Neuronal stem cell (in vitro differentiated cells): ENCODE measurements at regions not wholly inside any gene's neighbourhood (a gene's known extent, or its start where the extent isn't known, plus 50 kb on each side); places are given as distances from the start of the nearest gene placed in this dataset.

Experiments
- DNase-seq: peaks from one replicate; pipeline ENCODE4 v3.0.0-alpha.2; 2013; ENCODE audit warnings: low spot score
- H2AFZ ChIP-seq: one replicate; pipeline ENCODE4 v1.6.1; 2013; ENCODE audit warnings: mild to moderate bottlenecking, low read length, inconsistent platforms
- H2AK5ac ChIP-seq: 2 replicates; pipeline ENCODE4 v1.6.1; 2013; ENCODE audit warnings: low read depth, mild to moderate bottlenecking, inconsistent platforms, low read length, moderate library complexity, mixed read lengths
- H2BK120ac ChIP-seq: 2 replicates; pipeline ENCODE4 v1.6.1; 2013; ENCODE audit warnings: low read depth, mild to moderate bottlenecking, inconsistent platforms, low read length, moderate library complexity, mixed read lengths
- H2BK12ac ChIP-seq: one replicate; pipeline ENCODE4 v1.6.1; 2013; ENCODE audit warnings: low read length, inconsistent platforms
- H2BK15ac ChIP-seq: 2 replicates; pipeline ENCODE4 v1.6.1; 2013; ENCODE audit warnings: mild to moderate bottlenecking, low read length, inconsistent platforms, mixed read lengths
- H2BK5ac ChIP-seq: one replicate; pipeline ENCODE4 v1.6.1; 2013; ENCODE audit warnings: inconsistent platforms, mild to moderate bottlenecking, low read length, moderate library complexity
- H3K14ac ChIP-seq: one replicate; pipeline ENCODE4 v1.6.1; 2013; ENCODE audit warnings: low read length, inconsistent platforms
- H3K18ac ChIP-seq: 2 replicates; pipeline ENCODE4 v1.6.1; 2013; ENCODE audit warnings: low read length, inconsistent platforms
- H3K23ac ChIP-seq: 2 replicates; pipeline ENCODE4 v1.6.1; 2013; ENCODE audit warnings: low read depth, mild to moderate bottlenecking, mixed read lengths, low read length, inconsistent platforms; ENCODE audit not compliant: poor library complexity
- H3K27ac ChIP-seq: replicated peaks from 3 replicates; pipeline ENCODE4 v1.5.1; 2013; ENCODE audit warnings: low read length, inconsistent platforms
- H3K27me3 ChIP-seq, 3 experiments: 2 replicates each; pipeline ENCODE4 v1.6.1; 2013; ENCODE audit warnings: low read length in 3 of 3, mild to moderate bottlenecking in 2 of 3, inconsistent platforms in 1 of 3, low read depth in 1 of 3, mixed read lengths in 1 of 3, moderate library complexity in 1 of 3; ENCODE audit not compliant: control insufficient read depth in 3 of 3, insufficient read depth in 3 of 3
- H3K36me3 ChIP-seq, 2 donors: replicated peaks in 1 of 2; 2 replicates each; pipeline ENCODE4 v1.6.1; 2013; ENCODE audit warnings: low read length in 2 of 2; ENCODE audit not compliant: control insufficient read depth in 2 of 2, insufficient read depth in 2 of 2
- H3K4ac ChIP-seq: 2 replicates; pipeline ENCODE4 v1.6.1; 2013; ENCODE audit warnings: inconsistent platforms, mild to moderate bottlenecking, low read length, moderate library complexity
- H3K4me1 ChIP-seq, 2 donors: 1 replicate in 1 of 2; 2 replicates in 1 of 2; pipeline ENCODE4 v1.6.1; 2013; ENCODE audit warnings: low read length in 2 of 2, low read depth in 1 of 2; ENCODE audit not compliant: control insufficient read depth in 2 of 2, insufficient read depth in 1 of 2
- H3K4me2 ChIP-seq: one replicate; pipeline ENCODE4 v1.6.1; 2013; ENCODE audit warnings: mild to moderate bottlenecking, low read length, inconsistent platforms; ENCODE audit not compliant: insufficient read depth, poor library complexity, severe bottlenecking
- H3K4me3 ChIP-seq, 2 donors: 2 replicates each; pipeline ENCODE4 v1.5.1; 2013; ENCODE audit warnings: low read length in 2 of 2, mild to moderate bottlenecking in 2 of 2, inconsistent platforms in 1 of 2, moderate library complexity in 1 of 2
- H3K79me1 ChIP-seq: one replicate; pipeline ENCODE4 v1.6.1; 2013; ENCODE audit warnings: low read depth, mild to moderate bottlenecking, inconsistent platforms, low read length, moderate library complexity
- H3K9ac ChIP-seq: one replicate; pipeline ENCODE4 v1.6.1; 2013; ENCODE audit warnings: mild to moderate bottlenecking, low read depth, low read length, inconsistent platforms; ENCODE audit not compliant: poor library complexity
- H3K9me3 ChIP-seq, 2 donors: replicated peaks in 1 of 2; 2 replicates each; pipeline versions ENCODE3 to v1.6.1; 2013; ENCODE audit warnings: low read length in 2 of 2, mild to moderate bottlenecking in 2 of 2, inconsistent platforms in 1 of 2, low read depth in 1 of 2, mixed read lengths in 1 of 2, moderate library complexity in 1 of 2; ENCODE audit not compliant: control insufficient read depth in 2 of 2, insufficient read depth in 1 of 2
- H4K8ac ChIP-seq: one replicate; pipeline ENCODE4 v1.6.1; 2013; ENCODE audit warnings: low read depth, mild to moderate bottlenecking, inconsistent platforms, low read length, moderate library complexity
- H4K91ac ChIP-seq: one replicate; pipeline ENCODE4 v1.6.1; 2013; ENCODE audit warnings: low read length, low read depth, mild to moderate bottlenecking, inconsistent platforms; ENCODE audit not compliant: poor library complexity
- WGBS, 2 donors: extraction: QIAGEN DNeasy Blood & Tissue Kit; methylation state at CpG; one replicate each; pipeline ENCODE4 v1.1.7; 2013; ENCODE audit warnings: missing lambda C conversion rate in 2 of 2, mixed read lengths in 1 of 2; ENCODE audit not compliant: insufficient read length in 2 of 2, insufficient replicate concordance in 1 of 2; ENCODE audit errors: extremely low coverage in 2 of 2; 5-methylcytosine and 5-hydroxymethylcytosine counted together

GRCh38 chr13:50421473-50422130, 406.4 kb downstream of the KCNRG start:
- H4K8ac ChIP-seq = no peak overlapping the region
- H3K79me1 ChIP-seq = no peaks in the 10 kb centered on the region
- WGBS, 2 donors = no CpG with 5 or more reads among the region's 2 CpGs

GRCh38 chr13:50422181-50423148, 407.2 kb downstream of the KCNRG start:
- H3K4me2 ChIP-seq = no peak overlapping the region
- DNase-seq = no peak
- H3K9ac ChIP-seq = no peak overlapping the region
- no peaks in the 10 kb centered on the region for H3K36me3 ChIP-seq
- no peak overlapping the region for H2BK5ac ChIP-seq
- H3K18ac ChIP-seq = no peak overlapping the region
- H3K79me1 ChIP-seq = no peaks in the 10 kb centered on the region
- no peak overlapping the region for H2BK15ac ChIP-seq
- H3K4me1 ChIP-seq = peaks cover 0 to 1% of the 10 kb centered on the region in 2 donors
- no peak overlapping the region for H3K4me3 ChIP-seq
- no peak overlapping the region for H3K27ac ChIP-seq
- no peaks in the 10 kb centered on the region for H3K9me3 ChIP-seq
- H3K23ac ChIP-seq = no peak overlapping the region
- no peak overlapping the region for H4K91ac ChIP-seq
- H4K8ac ChIP-seq = no peak overlapping the region
- no peak overlapping the region for H2BK12ac ChIP-seq
- no CpG with 5 or more reads among the region's 12 CpGs for WGBS, 2 donors
- H3K27me3 ChIP-seq = no peaks in the 10 kb centered on the region
- no peak overlapping the region for H3K4ac ChIP-seq
- no peak overlapping the region for H2AK5ac ChIP-seq
- no peak overlapping the region for H2AFZ ChIP-seq
- H3K14ac ChIP-seq = no peak overlapping the region
- no peak overlapping the region for H2BK120ac ChIP-seq

More at GRCh38 chr13:50421473-50422130, 406.4 kb downstream of the KCNRG start:
- H3K23ac ChIP-seq = no peak overlapping the region
- no peak overlapping the region for H3K9ac ChIP-seq
- H3K4me1 ChIP-seq = peaks cover 0 to 1% of the 10 kb centered on the region in 2 donors
- no peaks in the 10 kb centered on the region for H3K27me3 ChIP-seq
- no peak overlapping the region for H2BK12ac ChIP-seq
- no peak overlapping the region for H3K4me2 ChIP-seq
- no peak overlapping the region for H3K18ac ChIP-seq
- H2BK15ac ChIP-seq = no peak overlapping the region
- H2AK5ac ChIP-seq = no peak overlapping the region
- no peak overlapping the region for H3K14ac ChIP-seq
- no peaks in the 10 kb centered on the region for H3K9me3 ChIP-seq
- H3K4me3 ChIP-seq = no peak overlapping the region
- H3K36me3 ChIP-seq = no peaks in the 10 kb centered on the region
- no peak overlapping the region for H3K4ac ChIP-seq
- H2BK120ac ChIP-seq = no peak overlapping the region
- no peak overlapping the region for H3K27ac ChIP-seq
- no peak overlapping the region for H2AFZ ChIP-seq
- H4K91ac ChIP-seq = no peak overlapping the region
- no peak for DNase-seq
- H2BK5ac ChIP-seq = no peak overlapping the region

- Histone ChIP-seq H2AFZ (no peak overlapping the region), H3K4me1 (peaks cover 0 to 1% of the 10 kb centered on the region in 2 donors), H3K27ac (no peak overlapping the region), H3K4me2 (no peak overlapping the region), H3K23ac (no peak overlapping the region), H3K18ac (no peak overlapping the region), H3K4me3 (no peak overlapping the region), H3K4ac (no peak overlapping the region), H2AK5ac (no peak overlapping the region), H4K8ac (no peak overlapping the region), H3K14ac (no peak overlapping the region), H2BK120ac (no peak overlapping the region), H3K9me3 (no peaks in the 10 kb centered on the region), H2BK15ac (no peak overlapping the region), H2BK5ac (no peak overlapping the region), H2BK12ac (no peak overlapping the region), H3K27me3 (no peaks in the 10 kb centered on the region), H3K9ac (no peak overlapping the region), H4K91ac (no peak overlapping the region), H3K36me3 (no peaks in the 10 kb centered on the region), H3K79me1 (no peaks in the 10 kb centered on the region)
- no CpG with 5 or more reads among the region's 2 CpGs for WGBS, 2 donors
- no peak for DNase-seq
Measured at GRCh38 chr13:50424993-50425392, 409.7 kb downstream of the KCNRG start.

GRCh38 chr13:50425772-50426171, 410.5 kb downstream of the KCNRG start:
- H2BK5ac ChIP-seq = no peak overlapping the region
- H4K8ac ChIP-seq = no peak overlapping the region
- no peak overlapping the region for H3K4me3 ChIP-seq
- no peak overlapping the region for H2BK120ac ChIP-seq
- peaks cover 0 to 1% of the 10 kb centered on the region in 2 donors for H3K4me1 ChIP-seq
- no peak overlapping the region for H4K91ac ChIP-seq
- no peak for DNase-seq
- H3K14ac ChIP-seq = no peak overlapping the region
- H3K23ac ChIP-seq = no peak overlapping the region
- no peak overlapping the region for H3K18ac ChIP-seq
- no peaks in the 10 kb centered on the region for H3K9me3 ChIP-seq
- H2BK12ac ChIP-seq = no peak overlapping the region
- no peak overlapping the region for H2AFZ ChIP-seq
- no peak overlapping the region for H3K4ac ChIP-seq
- no peak overlapping the region for H3K27ac ChIP-seq
- no peaks in the 10 kb centered on the region for H3K27me3 ChIP-seq
- no peaks in the 10 kb centered on the region for H3K79me1 ChIP-seq
- no peaks in the 10 kb centered on the region for H3K36me3 ChIP-seq
- no peak overlapping the region for H2AK5ac ChIP-seq
- no peak overlapping the region for H3K9ac ChIP-seq
- no peak overlapping the region for H3K4me2 ChIP-seq
- H2BK15ac ChIP-seq = no peak overlapping the region
